ENCODE measurements at regions not wholly inside any gene's neighbourhood (a gene's known extent, or its start where the extent isn't known, plus 50 kb on each side); places are given as distances from the start of the nearest gene placed in this dataset.

GRCh38 chr4:27911047-27911446, 1050.4 kb downstream of the STIM2 start:
- H3K27me3 ChIP-seq (ENCODE audit: control insufficient read depth in 3 of 3, insufficient read depth in 3 of 3, low read length in 3 of 3), result no peaks in the 10 kb centered on the region
- H3K27ac ChIP-seq (ENCODE audit: low read depth in 1 of 3, low read length in 2 of 3), result no peak overlapping the region
- FAIRE-seq, result no peak
- H3K36me3 ChIP-seq (ENCODE audit: control insufficient read depth in 3 of 3, insufficient read depth in 2 of 3, low read depth in 1 of 3, low read length in 3 of 3), result no peaks in the 10 kb centered on the region
- no peak overlapping the region for H3K4me3 ChIP-seq (ENCODE audit: low read depth in 1 of 3, low read length in 3 of 3)
- H3K9me3 ChIP-seq (ENCODE audit: control insufficient read depth in 2 of 2, insufficient read depth in 1 of 2, low read depth in 1 of 2, low read length in 1 of 2), result no peaks in the 10 kb centered on the region
- WGBS, 3 donors, result 65 to 78% (median 71%) methylated on average over 2 of the region's 2 CpGs
- no peak for DNase-seq
- no peaks in the 10 kb centered on the region for H3K4me1 ChIP-seq (ENCODE audit: control insufficient read depth in 3 of 3, insufficient read depth in 2 of 3, low read depth in 1 of 3, low read length in 2 of 3)

- H3K9me3 ChIP-seq (ENCODE audit: control insufficient read depth in 2 of 2, insufficient read depth in 1 of 2, low read depth in 1 of 2, low read length in 1 of 2), result no peaks in the 10 kb centered on the region
- H3K4me3 ChIP-seq (ENCODE audit: low read depth in 1 of 3, low read length in 3 of 3), result no peak overlapping the region
- no peak for FAIRE-seq
- no peak overlapping the region for H3K27ac ChIP-seq (ENCODE audit: low read depth in 1 of 3, low read length in 2 of 3)
- 71 to 84% (median 79%) methylated on average over 1 of the region's 1 CpG for WGBS, 3 donors
- no peaks in the 10 kb centered on the region for H3K27me3 ChIP-seq (ENCODE audit: control insufficient read depth in 3 of 3, insufficient read depth in 3 of 3, low read length in 3 of 3)
- no peaks in the 10 kb centered on the region for H3K36me3 ChIP-seq (ENCODE audit: control insufficient read depth in 3 of 3, insufficient read depth in 2 of 3, low read depth in 1 of 3, low read length in 3 of 3)
- H3K4me1 ChIP-seq (ENCODE audit: control insufficient read depth in 3 of 3, insufficient read depth in 2 of 3, low read depth in 1 of 3, low read length in 2 of 3), result no peaks in the 10 kb centered on the region
- DNase-seq, result no peak
These were observed 1053.1 kb downstream of the STIM2 start for GRCh38 chr4:27913738-27914137.

- WGBS, 3 donors, result 62 to 77% (median 73%) methylated on average over 2 of the region's 2 CpGs
- Histone ChIP-seq H3K27ac (ENCODE audit: low read depth in 1 of 3, low read length in 2 of 3) (no peak overlapping the region), H3K36me3 (ENCODE audit: control insufficient read depth in 3 of 3, insufficient read depth in 2 of 3, low read depth in 1 of 3, low read length in 3 of 3) (no peaks in the 10 kb centered on the region), H3K9me3 (ENCODE audit: control insufficient read depth in 2 of 2, insufficient read depth in 1 of 2, low read depth in 1 of 2, low read length in 1 of 2) (no peaks in the 10 kb centered on the region), H3K4me1 (ENCODE audit: control insufficient read depth in 3 of 3, insufficient read depth in 2 of 3, low read depth in 1 of 3, low read length in 2 of 3) (no peaks in the 10 kb centered on the region), H3K4me3 (ENCODE audit: low read depth in 1 of 3, low read length in 3 of 3) (no peak overlapping the region), H3K27me3 (ENCODE audit: control insufficient read depth in 3 of 3, insufficient read depth in 3 of 3, low read length in 3 of 3) (no peaks in the 10 kb centered on the region)
- DNase-seq, result no peak
- no peak for FAIRE-seq
These were observed 1055.2 kb downstream of the STIM2 start for GRCh38 chr4:27915822-27916221.

GRCh38 chr4:27916452-27917184, 1056.0 kb downstream of the STIM2 start:
- no peak for FAIRE-seq
- no peak for DNase-seq
- no peak overlapping the region for H3K4me3 ChIP-seq (ENCODE audit: low read depth in 1 of 3, low read length in 3 of 3)
- H3K27me3 ChIP-seq (ENCODE audit: control insufficient read depth in 3 of 3, insufficient read depth in 3 of 3, low read length in 3 of 3), result no peaks in the 10 kb centered on the region
- WGBS, 3 donors, result 46 to 74% (median 51%) methylated on average over 2 of the region's 2 CpGs
- no peak overlapping the region for H3K27ac ChIP-seq (ENCODE audit: low read depth in 1 of 3, low read length in 2 of 3)
- no peaks in the 10 kb centered on the region for H3K36me3 ChIP-seq (ENCODE audit: control insufficient read depth in 3 of 3, insufficient read depth in 2 of 3, low read depth in 1 of 3, low read length in 3 of 3)
- H3K4me1 ChIP-seq (ENCODE audit: control insufficient read depth in 3 of 3, insufficient read depth in 2 of 3, low read depth in 1 of 3, low read length in 2 of 3), result no peaks in the 10 kb centered on the region
- no peaks in the 10 kb centered on the region for H3K9me3 ChIP-seq (ENCODE audit: control insufficient read depth in 2 of 2, insufficient read depth in 1 of 2, low read depth in 1 of 2, low read length in 1 of 2)

- Histone ChIP-seq H3K9me3 (ENCODE audit: control insufficient read depth in 2 of 2, insufficient read depth in 1 of 2, low read depth in 1 of 2, low read length in 1 of 2) (no peaks in the 10 kb centered on the region), H3K36me3 (ENCODE audit: control insufficient read depth in 3 of 3, insufficient read depth in 2 of 3, low read depth in 1 of 3, low read length in 3 of 3) (no peaks in the 10 kb centered on the region), H3K27ac (ENCODE audit: low read depth in 1 of 3, low read length in 2 of 3) (no peak overlapping the region), H3K4me3 (ENCODE audit: low read depth in 1 of 3, low read length in 3 of 3) (no peak overlapping the region), H3K27me3 (ENCODE audit: control insufficient read depth in 3 of 3, insufficient read depth in 3 of 3, low read length in 3 of 3) (no peaks in the 10 kb centered on the region), H3K4me1 (ENCODE audit: control insufficient read depth in 3 of 3, insufficient read depth in 2 of 3, low read depth in 1 of 3, low read length in 2 of 3) (no peaks in the 10 kb centered on the region)
- no peak for FAIRE-seq
- DNase-seq, result no peak
- WGBS, 3 donors, result 57 to 62% (median 60%) methylated on average over 2 of the region's 2 CpGs
These were observed 1056.7 kb downstream of the STIM2 start for GRCh38 chr4:27917381-27917780.

GRCh38 chr4:27921231-27921630, 1060.6 kb downstream of the STIM2 start:
- Histone ChIP-seq H3K4me1 (ENCODE audit: control insufficient read depth in 3 of 3, insufficient read depth in 2 of 3, low read depth in 1 of 3, low read length in 2 of 3) (no peaks in the 10 kb centered on the region), H3K4me3 (ENCODE audit: low read depth in 1 of 3, low read length in 3 of 3) (no peak overlapping the region), H3K27ac (ENCODE audit: low read depth in 1 of 3, low read length in 2 of 3) (no peak overlapping the region), H3K36me3 (ENCODE audit: control insufficient read depth in 3 of 3, insufficient read depth in 2 of 3, low read depth in 1 of 3, low read length in 3 of 3) (no peaks in the 10 kb centered on the region), H3K27me3 (ENCODE audit: control insufficient read depth in 3 of 3, insufficient read depth in 3 of 3, low read length in 3 of 3) (no peaks in the 10 kb centered on the region), H3K9me3 (ENCODE audit: control insufficient read depth in 2 of 2, insufficient read depth in 1 of 2, low read depth in 1 of 2, low read length in 1 of 2) (no peaks in the 10 kb centered on the region)
- DNase-seq, result no peak
- 76 to 80% (median 79%) methylated on average over 4 of the region's 4 CpGs for whole genome bisulfite sequencing, 3 donors
- no peak for FAIRE-seq

GRCh38 chr4:27928761-27929540, 1068.3 kb downstream of the STIM2 start:
- H3K27me3 ChIP-seq (ENCODE audit: control insufficient read depth in 3 of 3, insufficient read depth in 3 of 3, low read length in 3 of 3), result no peaks in the 10 kb centered on the region
- WGBS, 3 donors, result 65 to 70% (median 70%) methylated on average over 4 of the region's 4 CpGs
- no peak for FAIRE-seq
- no peaks in the 10 kb centered on the region for H3K4me1 ChIP-seq (ENCODE audit: control insufficient read depth in 3 of 3, insufficient read depth in 2 of 3, low read depth in 1 of 3, low read length in 2 of 3)
- no peaks in the 10 kb centered on the region for H3K36me3 ChIP-seq (ENCODE audit: control insufficient read depth in 3 of 3, insufficient read depth in 2 of 3, low read depth in 1 of 3, low read length in 3 of 3)
- no peak overlapping the region for H3K27ac ChIP-seq (ENCODE audit: low read depth in 1 of 3, low read length in 2 of 3)
- H3K9me3 ChIP-seq (ENCODE audit: control insufficient read depth in 2 of 2, insufficient read depth in 1 of 2, low read depth in 1 of 2, low read length in 1 of 2), result no peaks in the 10 kb centered on the region
- no peak for DNase-seq
- H3K4me3 ChIP-seq (ENCODE audit: low read depth in 1 of 3, low read length in 3 of 3), result no peak overlapping the region

GRCh38 chr4:27930291-27930690, 1069.7 kb downstream of the STIM2 start:
- Histone ChIP-seq H3K4me3 (ENCODE audit: low read depth in 1 of 3, low read length in 3 of 3) (no peak overlapping the region), H3K9me3 (ENCODE audit: control insufficient read depth in 2 of 2, insufficient read depth in 1 of 2, low read depth in 1 of 2, low read length in 1 of 2) (no peaks in the 10 kb centered on the region), H3K27me3 (ENCODE audit: control insufficient read depth in 3 of 3, insufficient read depth in 3 of 3, low read length in 3 of 3) (no peaks in the 10 kb centered on the region), H3K36me3 (ENCODE audit: control insufficient read depth in 3 of 3, insufficient read depth in 2 of 3, low read depth in 1 of 3, low read length in 3 of 3) (no peaks in the 10 kb centered on the region), H3K4me1 (ENCODE audit: control insufficient read depth in 3 of 3, insufficient read depth in 2 of 3, low read depth in 1 of 3, low read length in 2 of 3) (no peaks in the 10 kb centered on the region), H3K27ac (ENCODE audit: low read depth in 1 of 3, low read length in 2 of 3) (no peak overlapping the region)
- DNase-seq (no peak), FAIRE-seq (no peak)
- WGBS, 3 donors, result 52 to 64% (median 54%) methylated on average over 3 of the region's 3 CpGs
